Sigmoid colon (tissue), 4 donors: ENCODE measurements at regions not wholly inside any gene's neighbourhood (a gene's known extent, or its start where the extent isn't known, plus 50 kb on each side); places are given as distances from the start of the nearest gene placed in this dataset.
"Not testable (repeated sequence)": the region's sequence is repeated elsewhere in the genome, so short reads cannot be mapped to it uniquely, and the experiment has no call there.

Experiments used
- POLR2A ChIP-seq, 2 donors: fragments of 450-650 bp; IDR thresholded peaks; one replicate each; pipeline ENCODE4 v1.6.1; 2016; ENCODE audit warnings: antibody characterized with exemption in 2 of 2, mild to moderate bottlenecking in 2 of 2, moderate library complexity in 2 of 2
- POLR2AphosphoS5 ChIP-seq, 4 donors: sonication (generic); formaldehyde crosslinking; IDR thresholded peaks; one replicate each; pipeline ENCODE4 v1.6.1; 2017; ENCODE audit warnings: antibody characterized with exemption in 4 of 4
- TF ChIP-seq, protein P1 (sequence below), 4 experiments: fragments of 450-650 bp in 3 of 4; fragments of 200-600 bp in 1 of 4; IDR thresholded peaks; one replicate each; pipeline ENCODE4 v1.5.1; 2016 to 2019; ENCODE audit warnings: antibody characterized with exemption in 4 of 4, mild to moderate bottlenecking in 3 of 4, moderate library complexity in 2 of 4

DNA sequence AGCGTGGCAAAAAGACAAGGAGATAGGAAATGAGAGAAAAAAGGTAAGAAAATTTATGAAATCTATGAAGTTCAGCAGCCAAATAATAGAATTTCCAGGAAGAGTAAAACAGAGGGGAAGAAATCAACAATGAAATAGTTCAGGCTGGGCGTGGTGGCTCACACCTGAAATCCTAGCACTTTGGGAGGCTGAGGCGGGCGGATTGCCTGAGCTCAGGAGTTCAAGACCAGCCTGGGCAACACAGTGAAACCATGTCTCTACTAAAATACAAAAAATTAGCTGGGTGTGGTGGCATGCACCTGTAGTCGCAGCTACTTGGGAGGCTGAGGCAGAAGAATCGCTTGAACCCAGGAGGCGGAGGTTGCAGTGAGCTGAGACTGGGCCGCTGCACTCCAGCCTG is 62.1 kb upstream of the RESF1 start:
- not testable (repeated sequence) for TF ChIP-seq POLR2A, POLR2AphosphoS5 (IDR thresholded peaks at IDR 0.05)
- TF ChIP-seq, protein P1, sequence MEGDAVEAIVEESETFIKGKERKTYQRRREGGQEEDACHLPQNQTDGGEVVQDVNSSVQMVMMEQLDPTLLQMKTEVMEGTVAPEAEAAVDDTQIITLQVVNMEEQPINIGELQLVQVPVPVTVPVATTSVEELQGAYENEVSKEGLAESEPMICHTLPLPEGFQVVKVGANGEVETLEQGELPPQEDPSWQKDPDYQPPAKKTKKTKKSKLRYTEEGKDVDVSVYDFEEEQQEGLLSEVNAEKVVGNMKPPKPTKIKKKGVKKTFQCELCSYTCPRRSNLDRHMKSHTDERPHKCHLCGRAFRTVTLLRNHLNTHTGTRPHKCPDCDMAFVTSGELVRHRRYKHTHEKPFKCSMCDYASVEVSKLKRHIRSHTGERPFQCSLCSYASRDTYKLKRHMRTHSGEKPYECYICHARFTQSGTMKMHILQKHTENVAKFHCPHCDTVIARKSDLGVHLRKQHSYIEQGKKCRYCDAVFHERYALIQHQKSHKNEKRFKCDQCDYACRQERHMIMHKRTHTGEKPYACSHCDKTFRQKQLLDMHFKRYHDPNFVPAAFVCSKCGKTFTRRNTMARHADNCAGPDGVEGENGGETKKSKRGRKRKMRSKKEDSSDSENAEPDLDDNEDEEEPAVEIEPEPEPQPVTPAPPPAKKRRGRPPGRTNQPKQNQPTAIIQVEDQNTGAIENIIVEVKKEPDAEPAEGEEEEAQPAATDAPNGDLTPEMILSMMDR (IDR thresholded peaks at IDR 0.05): not testable (repeated sequence)
